ENCODE measurements at regions not wholly inside any gene's neighbourhood (a gene's known extent, or its start where the extent isn't known, plus 50 kb on each side); places are given as distances from the start of the nearest gene placed in this dataset.

DNA sequence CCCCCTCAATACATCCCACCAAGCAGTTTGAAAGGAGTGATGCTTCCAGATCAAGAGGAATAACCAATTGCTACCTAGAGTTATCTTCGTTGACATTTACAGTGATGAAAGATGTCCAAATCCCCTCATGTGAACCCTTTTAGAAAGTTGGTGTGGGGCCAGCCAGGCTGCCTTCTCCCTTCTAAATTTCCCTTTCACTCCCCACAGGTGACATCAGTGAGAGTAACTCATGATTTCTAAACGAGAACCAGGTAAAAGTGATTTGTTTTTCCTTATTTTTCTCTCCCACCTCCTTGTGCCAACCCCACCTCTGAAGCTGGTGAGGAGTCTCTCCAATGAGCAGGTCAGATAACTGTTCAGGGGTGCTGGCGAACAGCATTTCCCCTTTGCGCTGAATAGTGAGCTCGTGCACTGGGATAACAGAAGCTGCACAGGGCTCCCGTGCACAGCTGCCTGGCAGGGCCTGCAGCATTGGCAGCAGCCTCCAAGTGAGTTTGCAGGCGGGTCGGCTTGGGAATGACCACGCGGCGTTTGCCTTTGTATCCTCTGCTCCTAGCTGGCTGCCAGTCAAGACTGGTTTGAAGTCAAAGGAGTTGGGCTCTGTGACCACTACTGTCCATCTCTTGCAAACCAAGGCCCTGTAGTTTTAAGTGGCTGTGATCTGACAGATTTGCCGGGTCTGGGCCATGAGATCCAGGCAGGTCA lies 70.2 kb upstream of the CORO2B start:
- CTCF ChIA-PET: no interaction called here
- no peak overlapping the region for H3K4me3 Mint-ChIP-seq (ENCODE audit: low read depth, unreplicated experiment)
- DNase-seq: no peak
- peaks cover under 1% of the 10 kb centered on the region for H3K9me3 Mint-ChIP-seq (ENCODE audit: low read depth, unreplicated experiment)
- H3K36me3 Mint-ChIP-seq (ENCODE audit: insufficient read depth, unreplicated experiment): no peaks in the 10 kb centered on the region
- H3K27me3 Mint-ChIP-seq (ENCODE audit: unreplicated experiment): peaks cover 91% of the 10 kb centered on the region
- no peak overlapping the region for H3K27ac Mint-ChIP-seq (ENCODE audit: unreplicated experiment)
- no TSS peak for BruUV-seq (replicated peaks)
- intact Hi-C loops (cut with micrococcal nuclease; ENCODE audit: unreplicated experiment): no loop called here
- TF ChIP-seq, protein P1, sequence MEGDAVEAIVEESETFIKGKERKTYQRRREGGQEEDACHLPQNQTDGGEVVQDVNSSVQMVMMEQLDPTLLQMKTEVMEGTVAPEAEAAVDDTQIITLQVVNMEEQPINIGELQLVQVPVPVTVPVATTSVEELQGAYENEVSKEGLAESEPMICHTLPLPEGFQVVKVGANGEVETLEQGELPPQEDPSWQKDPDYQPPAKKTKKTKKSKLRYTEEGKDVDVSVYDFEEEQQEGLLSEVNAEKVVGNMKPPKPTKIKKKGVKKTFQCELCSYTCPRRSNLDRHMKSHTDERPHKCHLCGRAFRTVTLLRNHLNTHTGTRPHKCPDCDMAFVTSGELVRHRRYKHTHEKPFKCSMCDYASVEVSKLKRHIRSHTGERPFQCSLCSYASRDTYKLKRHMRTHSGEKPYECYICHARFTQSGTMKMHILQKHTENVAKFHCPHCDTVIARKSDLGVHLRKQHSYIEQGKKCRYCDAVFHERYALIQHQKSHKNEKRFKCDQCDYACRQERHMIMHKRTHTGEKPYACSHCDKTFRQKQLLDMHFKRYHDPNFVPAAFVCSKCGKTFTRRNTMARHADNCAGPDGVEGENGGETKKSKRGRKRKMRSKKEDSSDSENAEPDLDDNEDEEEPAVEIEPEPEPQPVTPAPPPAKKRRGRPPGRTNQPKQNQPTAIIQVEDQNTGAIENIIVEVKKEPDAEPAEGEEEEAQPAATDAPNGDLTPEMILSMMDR (IDR thresholded peaks at IDR 0.05; ENCODE audit: unreplicated experiment): no peak
- H3K4me1 Mint-ChIP-seq (ENCODE audit: low read depth, unreplicated experiment): no peaks in the 10 kb centered on the region

GRCh38 chr15:68510558-68510957 lies 68.2 kb upstream of the CORO2B start:
- Mint-ChIP-seq H3K4me1 (ENCODE audit: low read depth, unreplicated experiment) (no peaks in the 10 kb centered on the region), H3K36me3 (ENCODE audit: insufficient read depth, unreplicated experiment) (no peaks in the 10 kb centered on the region), H3K27ac (ENCODE audit: unreplicated experiment) (no peak overlapping the region), H3K4me3 (ENCODE audit: low read depth, unreplicated experiment) (no peak overlapping the region), H3K9me3 (ENCODE audit: low read depth, unreplicated experiment) (peaks cover 3% of the 10 kb centered on the region), H3K27me3 (ENCODE audit: unreplicated experiment) (peaks cover 88% of the 10 kb centered on the region)
- intact Hi-C loops (cut with micrococcal nuclease; ENCODE audit: unreplicated experiment): no loop called here
- CTCF ChIA-PET: interaction anchor here (0.6 kb wide), 1 partner anchor 260 kb away, joined by 3 read pairs; no protein-coding TSS in a partner anchor
- BruUV-seq (replicated peaks): no TSS peak
- no peak for DNase-seq
- TF ChIP-seq, protein P1 (IDR thresholded peaks at IDR 0.05; ENCODE audit: unreplicated experiment): no peak

GRCh38 chr15:68511073-68511991 lies 67.5 kb upstream of the CORO2B start:
- BruUV-seq (replicated peaks): no TSS peak
- H3K27me3 Mint-ChIP-seq (ENCODE audit: unreplicated experiment): peaks cover 83% of the 10 kb centered on the region
- DNase-seq: no peak
- CTCF ChIA-PET: no interaction called here
- intact Hi-C loops (cut with micrococcal nuclease; ENCODE audit: unreplicated experiment): no loop called here
- no peaks in the 10 kb centered on the region for H3K36me3 Mint-ChIP-seq (ENCODE audit: insufficient read depth, unreplicated experiment)
- H3K4me3 Mint-ChIP-seq (ENCODE audit: low read depth, unreplicated experiment): no peak overlapping the region
- H3K27ac Mint-ChIP-seq (ENCODE audit: unreplicated experiment): no peak overlapping the region
- H3K9me3 Mint-ChIP-seq (ENCODE audit: low read depth, unreplicated experiment): peaks cover 3% of the 10 kb centered on the region
- no peaks in the 10 kb centered on the region for H3K4me1 Mint-ChIP-seq (ENCODE audit: low read depth, unreplicated experiment)
- TF ChIP-seq, protein P1 (IDR thresholded peaks at IDR 0.05; ENCODE audit: unreplicated experiment): no peak

GRCh38 chr15:68512052-68512451 lies 66.7 kb upstream of the CORO2B start:
- TF ChIP-seq, protein P1 (IDR thresholded peaks at IDR 0.05; ENCODE audit: unreplicated experiment): no peak
- peaks cover 3% of the 10 kb centered on the region for H3K9me3 Mint-ChIP-seq (ENCODE audit: low read depth, unreplicated experiment)
- H3K4me3 Mint-ChIP-seq (ENCODE audit: low read depth, unreplicated experiment): no peak overlapping the region
- peaks cover 83% of the 10 kb centered on the region for H3K27me3 Mint-ChIP-seq (ENCODE audit: unreplicated experiment)
- CTCF ChIA-PET: no interaction called here
- H3K27ac Mint-ChIP-seq (ENCODE audit: unreplicated experiment): no peak overlapping the region
- no peak for DNase-seq
- BruUV-seq (replicated peaks): no TSS peak
- H3K36me3 Mint-ChIP-seq (ENCODE audit: insufficient read depth, unreplicated experiment): no peaks in the 10 kb centered on the region
- no peaks in the 10 kb centered on the region for H3K4me1 Mint-ChIP-seq (ENCODE audit: low read depth, unreplicated experiment)
- intact Hi-C loops (cut with micrococcal nuclease; ENCODE audit: unreplicated experiment): no loop called here

Measured in Calu3 (cell line).